AG04449 (cell line): ENCODE measurements at regions not wholly inside any gene's neighbourhood (a gene's known extent, or its start where the extent isn't known, plus 50 kb on each side); places are given as distances from the start of the nearest gene placed in this dataset.
A peak's percentile ranks its signal among the peaks of the same experiment; 100 is the strongest.

Source experiments
- CTCF ChIA-PET: fragments of 350-600 bp; formaldehyde crosslinking; extraction: SDS; loops from one replicate; lab custom pipeline; 2021; ENCODE audit warnings: antibody characterized with exemption; lab: Yijun Ruan, JAX
- POLR2A ChIA-PET: fragments of 400-600, 350-600 bp; formaldehyde crosslinking; extraction: SDS; loops from one replicate; lab custom pipeline; 2020; ENCODE audit warnings: antibody characterized with exemption, inconsistent platforms; lab: Yijun Ruan, JAX
- DNase-seq: peaks from one replicate; pipeline ENCODE4 v3.0.0-alpha.2; 2010; ENCODE audit warnings: low read depth, low spot score
- H3K4me3 ChIP-seq: 2 replicates; pipeline ENCODE4 v1.5.1; 2011; ENCODE audit warnings: low read depth, mild to moderate bottlenecking, control low read depth, low read length
- TF ChIP-seq, protein P1 (sequence below): IDR thresholded peaks from one replicate; pipeline ENCODE4 v1.5.1; 2011; ENCODE audit warnings: mild to moderate bottlenecking, moderate library complexity, low read length, control low read depth, inconsistent platforms; ENCODE audit not compliant: insufficient read depth; ENCODE audit errors: missing control alignments

DNA sequence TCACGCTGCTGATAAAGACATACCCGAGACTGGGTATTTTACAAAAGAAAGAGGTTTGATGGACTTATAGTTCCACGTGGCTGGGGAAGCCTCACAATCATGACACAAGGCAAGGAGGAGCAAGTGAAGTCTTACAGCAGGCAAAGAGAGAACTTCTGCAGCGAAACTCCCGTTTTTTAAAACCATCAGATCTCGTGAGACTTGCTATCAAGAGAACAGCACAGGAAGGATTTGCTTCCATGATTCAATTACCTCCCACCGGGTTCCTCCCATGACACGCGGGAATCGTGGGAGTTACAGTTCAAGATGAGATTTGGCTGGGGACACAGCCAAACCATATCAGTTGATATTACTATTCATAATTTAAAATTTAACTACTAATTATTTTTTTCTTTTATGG, 157.3 kb upstream of the ATXN1 start:
- DNase-seq, result no peak
- ChIA-PET CTCF (no interaction called here), POLR2A (no interaction called here)
- no peak overlapping the region for H3K4me3 ChIP-seq
- TF ChIP-seq, protein P1, sequence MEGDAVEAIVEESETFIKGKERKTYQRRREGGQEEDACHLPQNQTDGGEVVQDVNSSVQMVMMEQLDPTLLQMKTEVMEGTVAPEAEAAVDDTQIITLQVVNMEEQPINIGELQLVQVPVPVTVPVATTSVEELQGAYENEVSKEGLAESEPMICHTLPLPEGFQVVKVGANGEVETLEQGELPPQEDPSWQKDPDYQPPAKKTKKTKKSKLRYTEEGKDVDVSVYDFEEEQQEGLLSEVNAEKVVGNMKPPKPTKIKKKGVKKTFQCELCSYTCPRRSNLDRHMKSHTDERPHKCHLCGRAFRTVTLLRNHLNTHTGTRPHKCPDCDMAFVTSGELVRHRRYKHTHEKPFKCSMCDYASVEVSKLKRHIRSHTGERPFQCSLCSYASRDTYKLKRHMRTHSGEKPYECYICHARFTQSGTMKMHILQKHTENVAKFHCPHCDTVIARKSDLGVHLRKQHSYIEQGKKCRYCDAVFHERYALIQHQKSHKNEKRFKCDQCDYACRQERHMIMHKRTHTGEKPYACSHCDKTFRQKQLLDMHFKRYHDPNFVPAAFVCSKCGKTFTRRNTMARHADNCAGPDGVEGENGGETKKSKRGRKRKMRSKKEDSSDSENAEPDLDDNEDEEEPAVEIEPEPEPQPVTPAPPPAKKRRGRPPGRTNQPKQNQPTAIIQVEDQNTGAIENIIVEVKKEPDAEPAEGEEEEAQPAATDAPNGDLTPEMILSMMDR, result no peak

DNA sequence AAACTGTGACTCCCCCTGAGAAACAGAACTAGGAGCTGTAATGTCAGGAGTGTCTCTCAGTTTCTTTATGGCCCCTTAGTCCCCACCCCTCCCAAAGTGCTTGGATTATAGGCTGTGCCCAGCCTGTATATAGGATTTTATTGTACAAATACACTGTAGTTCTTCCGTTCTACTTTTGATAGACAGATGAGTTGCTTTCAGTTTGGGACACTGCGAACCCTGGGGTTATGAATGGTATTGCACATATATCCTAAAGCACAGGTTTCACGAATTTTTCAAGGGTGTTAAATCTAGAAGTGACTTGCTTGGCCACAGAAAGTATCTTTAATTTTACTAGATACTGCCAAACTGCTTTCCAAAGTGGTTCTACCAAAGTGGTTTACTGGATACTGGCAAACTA, 152.9 kb upstream of the ATXN1 start:
- POLR2A ChIA-PET, result no interaction called here
- CTCF ChIA-PET, result interaction anchor here (0.7 kb wide), 1 partner anchor 274 kb away, joined by 4 read pairs; no protein-coding TSS in a partner anchor
- TF ChIP-seq, protein P1, result no peak
- no peak overlapping the region for H3K4me3 ChIP-seq
- DNase-seq, result no peak

DNA sequence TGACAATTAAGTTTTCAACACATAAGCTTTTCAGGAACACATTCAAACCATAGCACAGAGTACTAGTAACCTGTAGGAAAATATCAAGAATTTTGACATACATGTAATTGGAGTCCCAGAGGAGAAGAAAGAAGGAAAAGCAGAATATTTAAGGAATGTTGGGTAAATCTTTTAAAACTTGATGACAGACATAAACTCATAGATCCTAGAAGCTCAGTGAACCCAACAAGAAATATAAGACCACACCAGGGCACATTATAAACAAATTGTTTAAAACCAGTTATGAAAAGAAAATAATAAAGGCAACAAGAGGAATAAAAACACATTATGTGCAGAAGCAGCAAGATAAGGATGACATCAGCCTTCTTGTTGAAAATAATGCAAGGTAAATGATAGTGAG, 151.5 kb upstream of the ATXN1 start:
- ChIA-PET POLR2A (no interaction called here), CTCF (interaction anchor here (1.0 kb wide), 3 partner anchors 10 to 52 kb away, joined by 3 read pairs; no protein-coding TSS in a partner anchor)
- no peak overlapping the region for H3K4me3 ChIP-seq
- no peak for DNase-seq
- TF ChIP-seq, protein P1, result no peak

DNA sequence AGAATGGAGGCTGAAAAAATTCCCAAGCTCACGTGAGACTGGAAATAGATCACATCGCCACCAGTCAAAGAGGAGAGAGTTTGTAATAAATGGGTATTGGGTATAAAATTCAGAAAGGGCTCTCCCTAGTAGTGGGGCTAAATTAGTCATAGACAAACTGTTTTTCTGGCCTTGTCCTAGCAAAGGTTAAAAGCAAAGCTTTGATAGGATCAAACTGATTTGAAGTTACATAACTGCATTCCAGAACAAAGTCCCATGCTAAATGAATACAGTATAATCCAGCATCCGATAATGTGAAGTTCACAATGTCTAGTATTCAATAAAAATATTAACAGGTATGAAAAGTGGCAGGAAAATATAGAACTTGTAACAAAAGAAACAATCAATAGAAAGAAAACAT, 149.8 kb upstream of the ATXN1 start:
- H3K4me3 ChIP-seq, result no peak overlapping the region
- ChIA-PET POLR2A (no interaction called here), CTCF (no interaction called here)
- TF ChIP-seq, protein P1, result no peak
- no peak for DNase-seq

DNA sequence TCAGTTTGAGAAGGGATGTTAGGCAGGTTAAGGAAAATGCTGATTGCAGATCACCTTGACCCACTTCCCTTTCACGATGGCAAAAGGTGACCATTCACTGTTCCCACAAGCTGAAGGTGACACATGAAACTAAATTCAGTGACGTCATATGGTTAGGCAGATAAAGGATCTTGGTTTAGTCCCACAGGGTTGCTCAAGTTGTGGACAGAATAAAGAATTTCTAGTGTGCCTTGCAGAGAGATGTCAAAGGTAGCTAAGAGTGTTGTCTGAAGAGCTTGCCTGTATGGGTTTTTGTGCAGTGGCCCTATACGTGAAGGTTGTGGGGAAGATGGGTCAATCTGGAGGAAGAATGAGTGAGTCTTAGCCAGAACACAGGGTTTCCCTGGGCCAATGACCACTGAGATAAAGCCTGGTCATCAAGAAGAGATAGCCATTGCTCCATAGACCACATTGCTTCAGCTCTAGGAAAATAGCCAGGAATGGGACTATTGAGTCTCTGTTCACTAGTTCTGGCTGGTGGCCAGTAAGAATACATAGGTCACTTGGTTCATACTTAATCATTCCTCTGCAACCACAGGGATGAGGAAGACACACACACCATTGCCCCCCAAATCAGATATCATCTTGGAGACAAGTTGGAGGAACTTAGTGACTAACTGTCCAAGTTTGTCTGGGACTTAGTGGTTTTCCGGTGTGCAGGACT, 148.5 kb upstream of the ATXN1 start:
- TF ChIP-seq, protein P1, result no peak
- no peak overlapping the region for H3K4me3 ChIP-seq
- ChIA-PET CTCF (interaction anchor here (1.0 kb wide), 1 partner anchor 177 kb away, joined by 3 read pairs; no protein-coding TSS in a partner anchor), POLR2A (interaction anchor here (0.6 kb wide), 1 partner anchor 177 kb away, joined by 3 read pairs; no protein-coding TSS in a partner anchor)
- peak; percentile 80 for DNase-seq

DNA sequence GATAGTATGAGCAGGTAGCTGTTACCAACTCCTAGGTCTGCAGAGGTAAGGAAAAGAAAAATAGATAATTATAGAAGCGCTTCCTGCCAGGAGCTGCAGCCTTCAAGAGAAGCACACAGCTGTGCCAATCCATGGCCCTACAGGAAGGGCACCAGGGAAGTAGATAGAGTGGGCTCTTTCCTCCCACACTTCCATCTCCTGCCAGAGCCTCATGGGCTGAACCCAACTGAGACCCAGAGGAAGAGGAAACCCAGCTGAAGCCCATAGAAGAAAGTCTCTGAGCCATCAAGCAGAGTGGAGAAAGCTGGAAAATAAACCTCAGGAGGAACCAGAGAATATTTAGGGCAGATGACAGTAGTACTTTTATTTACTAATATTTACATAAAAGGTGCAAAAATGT, 146.7 kb upstream of the ATXN1 start:
- no peak for DNase-seq
- TF ChIP-seq, protein P1, result no peak
- POLR2A ChIA-PET, result no interaction called here
- CTCF ChIA-PET, result no interaction called here
- H3K4me3 ChIP-seq, result no peak overlapping the region
